Caco-2 (cell line): ENCODE measurements at regions not wholly inside any gene's neighbourhood (a gene's known extent, or its start where the extent isn't known, plus 50 kb on each side); places are given as distances from the start of the nearest gene placed in this dataset.

Experiments
- BruUV-seq: library from RNA; stranded (reverse); fragments of 400-500 nt; replicated peaks from 2 replicates; lab custom pipeline; 2021; lab: Mats Ljungman, UMichigan
- CTCF ChIA-PET: fragments of 300-600 bp; sonication (Branson Sonifier 250); formaldehyde crosslinking; loops from one replicate; lab custom pipeline; 2022; ENCODE audit warnings: antibody characterized with exemption; lab: Charles Lee
- POLR2A ChIA-PET: fragments of 300-600 bp; sonication (Branson Sonifier 250); formaldehyde crosslinking; loops from one replicate; lab custom pipeline; 2022; ENCODE audit warnings: antibody characterized with exemption; lab: Charles Lee
- DNase-seq, 2 experiments: peaks; one replicate each; pipeline versions ENCODE4 v3.0.0 to v3.0.0-alpha.2; 2020 to 2022
- H3K27me3 ChIP-seq: replicated peaks from 2 replicates; pipeline ENCODE4 v1.6.0; 2011; ENCODE audit warnings: low read length; ENCODE audit not compliant: control insufficient read depth, insufficient read depth
- H3K36me3 ChIP-seq: 2 replicates; pipeline ENCODE4 v1.5.1; 2011; ENCODE audit warnings: low read length; ENCODE audit not compliant: control insufficient read depth, insufficient read depth
- H3K4me1 ChIP-seq: fragments of 250-450 bp; sonication (Bioruptor Pico); 2 replicates; pipeline ENCODE4 v1.5.1; 2020; ENCODE audit warnings: mild to moderate bottlenecking
- H3K4me3 ChIP-seq: 2 replicates; pipeline ENCODE4 v1.5.1; 2011; ENCODE audit warnings: low read depth, mild to moderate bottlenecking, control low read depth, low read length
- H3K9me3 ChIP-seq: fragments of 250-450 bp; sonication (Bioruptor Pico); 2 replicates; pipeline ENCODE4 v1.5.1; 2020; ENCODE audit warnings: mild to moderate bottlenecking, moderate library complexity
- H3K27ac Mint-ChIP-seq: one replicate; pipeline ENCODE4 v1.8.0; 2022; ENCODE audit warnings: mixed read lengths; ENCODE audit not compliant: unreplicated experiment
- H3K27me3 Mint-ChIP-seq: one replicate; pipeline ENCODE4 v1.8.0; 2022; ENCODE audit warnings: mixed read lengths; ENCODE audit not compliant: insufficient read depth, unreplicated experiment
- H3K36me3 Mint-ChIP-seq: one replicate; pipeline ENCODE4 v1.8.0; 2022; ENCODE audit warnings: mild to moderate bottlenecking, mixed read lengths; ENCODE audit not compliant: insufficient read depth, unreplicated experiment
- H3K4me1 Mint-ChIP-seq: one replicate; pipeline ENCODE4 v1.8.0; 2022; ENCODE audit warnings: low read depth, mixed read lengths; ENCODE audit not compliant: unreplicated experiment
- H3K4me3 Mint-ChIP-seq: one replicate; pipeline ENCODE4 v1.8.0; 2022; ENCODE audit warnings: mild to moderate bottlenecking, moderate library complexity, mixed read lengths; ENCODE audit not compliant: unreplicated experiment
- H3K9me3 Mint-ChIP-seq: one replicate; pipeline ENCODE4 v1.8.0; 2022; ENCODE audit warnings: mixed read lengths; ENCODE audit not compliant: unreplicated experiment
- CTCF ChIP-seq, 2 experiments: fragments of 200-600 bp in 1 of 2; IDR thresholded peaks; 1 replicate in 1 of 2; 2 replicates in 1 of 2; pipeline versions ENCODE4 v1.5.1 to v1.8.0; 2011 to 2022; ENCODE audit warnings: antibody characterized with exemption in 1 of 2, control low read depth in 1 of 2, inconsistent platforms in 1 of 2, low read depth in 1 of 2, low read length in 1 of 2, mild to moderate bottlenecking in 1 of 2, moderate library complexity in 1 of 2; ENCODE audit not compliant: insufficient read depth in 1 of 2, severe bottlenecking in 1 of 2, unreplicated experiment in 1 of 2
- intact Hi-C: fragments of 100-400 bp; cut with micrococcal nuclease; formaldehyde crosslinking; loops from one replicate; pipeline ENCODE4 v1.10.0; 2022; ENCODE audit not compliant: unreplicated experiment

GRCh38 chr11:105298174-105298573 lies 158.6 kb upstream of the CARD18 start:
- H3K36me3 ChIP-seq: no peaks in the 10 kb centered on the region
- no peak overlapping the region for H3K27ac Mint-ChIP-seq
- H3K9me3 Mint-ChIP-seq: no peaks in the 10 kb centered on the region
- H3K4me1 ChIP-seq: no peaks in the 10 kb centered on the region
- CTCF ChIA-PET: no interaction called here
- POLR2A ChIA-PET: no interaction called here
- H3K4me3 ChIP-seq: no peak overlapping the region
- no peak overlapping the region for H3K4me3 Mint-ChIP-seq
- BruUV-seq: no TSS peak
- H3K27me3 ChIP-seq: no peaks in the 10 kb centered on the region
- H3K36me3 Mint-ChIP-seq: no peaks in the 10 kb centered on the region
- no peaks in the 10 kb centered on the region for H3K27me3 Mint-ChIP-seq
- DNase-seq: no peak
- no peak for TF ChIP-seq CTCF (IDR thresholded peaks at IDR 0.05; ENCODE audit: insufficient read depth in 1 of 2, low read depth in 1 of 2, low read length in 1 of 2, severe bottlenecking in 1 of 2, unreplicated experiment in 1 of 2)
- H3K4me1 Mint-ChIP-seq: no peaks in the 10 kb centered on the region
- intact Hi-C loops: no loop called here
- H3K9me3 ChIP-seq: no peaks in the 10 kb centered on the region

GRCh38 chr11:105297463-105297862 lies 157.9 kb upstream of the CARD18 start:
- no peaks in the 10 kb centered on the region for H3K27me3 Mint-ChIP-seq
- ChIA-PET CTCF (no interaction called here), POLR2A (no interaction called here)
- BruUV-seq: no TSS peak
- Histone ChIP-seq H3K4me3 (no peak overlapping the region), H3K27me3 (no peaks in the 10 kb centered on the region), H3K9me3 (no peaks in the 10 kb centered on the region), H3K4me1 (no peaks in the 10 kb centered on the region), H3K36me3 (no peaks in the 10 kb centered on the region)
- H3K4me1 Mint-ChIP-seq: no peaks in the 10 kb centered on the region
- intact Hi-C loops: no loop called here
- TF ChIP-seq CTCF (IDR thresholded peaks at IDR 0.05; ENCODE audit: insufficient read depth in 1 of 2, low read depth in 1 of 2, low read length in 1 of 2, severe bottlenecking in 1 of 2, unreplicated experiment in 1 of 2): no peak
- DNase-seq: no peak
- no peaks in the 10 kb centered on the region for H3K36me3 Mint-ChIP-seq
- no peaks in the 10 kb centered on the region for H3K9me3 Mint-ChIP-seq
- no peak overlapping the region for H3K27ac Mint-ChIP-seq
- no peak overlapping the region for H3K4me3 Mint-ChIP-seq

- H3K4me1 ChIP-seq: no peaks in the 10 kb centered on the region
- Mint-ChIP-seq H3K27ac (no peak overlapping the region), H3K27me3 (no peaks in the 10 kb centered on the region), H3K36me3 (no peaks in the 10 kb centered on the region), H3K4me3 (no peak overlapping the region), H3K9me3 (no peaks in the 10 kb centered on the region), H3K4me1 (no peaks in the 10 kb centered on the region)
- BruUV-seq: no TSS peak
- H3K4me3 ChIP-seq: no peak overlapping the region
- ChIA-PET POLR2A (no interaction called here), CTCF (interaction anchor here (0.6 kb wide), 1 partner anchor 36 kb away, joined by 4 read pairs; no protein-coding TSS in a partner anchor)
- TF ChIP-seq CTCF (IDR thresholded peaks at IDR 0.05; ENCODE audit: insufficient read depth in 1 of 2, low read depth in 1 of 2, low read length in 1 of 2, severe bottlenecking in 1 of 2, unreplicated experiment in 1 of 2): no peak
- H3K36me3 ChIP-seq: no peaks in the 10 kb centered on the region
- no peaks in the 10 kb centered on the region for H3K9me3 ChIP-seq
- no peaks in the 10 kb centered on the region for H3K27me3 ChIP-seq
- intact Hi-C loops: no loop called here
- no peak for DNase-seq
Observed at GRCh38 chr11:105296806-105297205, 157.2 kb upstream of the CARD18 start.
